ENCODE measurements at regions not wholly inside any gene's neighbourhood (a gene's known extent, or its start where the extent isn't known, plus 50 kb on each side); places are given as distances from the start of the nearest gene placed in this dataset.

DNA sequence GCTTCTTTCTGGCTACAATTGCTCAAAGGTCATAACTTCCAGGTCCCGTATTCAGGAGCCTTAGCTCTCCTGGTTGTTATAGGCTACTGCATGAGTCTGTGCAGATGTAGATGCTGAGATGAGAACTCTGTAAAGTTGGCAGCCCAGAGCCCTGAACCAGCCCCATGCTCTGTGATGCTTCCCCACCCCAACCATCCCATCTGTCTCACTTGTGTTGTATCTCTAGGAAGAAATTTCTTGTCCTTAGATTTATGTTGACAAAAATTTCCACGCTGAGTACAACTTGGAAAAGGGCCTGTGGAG lies 61.2 kb upstream of the EEPD1 start (continued):
- TF ChIP-seq, protein P1, sequence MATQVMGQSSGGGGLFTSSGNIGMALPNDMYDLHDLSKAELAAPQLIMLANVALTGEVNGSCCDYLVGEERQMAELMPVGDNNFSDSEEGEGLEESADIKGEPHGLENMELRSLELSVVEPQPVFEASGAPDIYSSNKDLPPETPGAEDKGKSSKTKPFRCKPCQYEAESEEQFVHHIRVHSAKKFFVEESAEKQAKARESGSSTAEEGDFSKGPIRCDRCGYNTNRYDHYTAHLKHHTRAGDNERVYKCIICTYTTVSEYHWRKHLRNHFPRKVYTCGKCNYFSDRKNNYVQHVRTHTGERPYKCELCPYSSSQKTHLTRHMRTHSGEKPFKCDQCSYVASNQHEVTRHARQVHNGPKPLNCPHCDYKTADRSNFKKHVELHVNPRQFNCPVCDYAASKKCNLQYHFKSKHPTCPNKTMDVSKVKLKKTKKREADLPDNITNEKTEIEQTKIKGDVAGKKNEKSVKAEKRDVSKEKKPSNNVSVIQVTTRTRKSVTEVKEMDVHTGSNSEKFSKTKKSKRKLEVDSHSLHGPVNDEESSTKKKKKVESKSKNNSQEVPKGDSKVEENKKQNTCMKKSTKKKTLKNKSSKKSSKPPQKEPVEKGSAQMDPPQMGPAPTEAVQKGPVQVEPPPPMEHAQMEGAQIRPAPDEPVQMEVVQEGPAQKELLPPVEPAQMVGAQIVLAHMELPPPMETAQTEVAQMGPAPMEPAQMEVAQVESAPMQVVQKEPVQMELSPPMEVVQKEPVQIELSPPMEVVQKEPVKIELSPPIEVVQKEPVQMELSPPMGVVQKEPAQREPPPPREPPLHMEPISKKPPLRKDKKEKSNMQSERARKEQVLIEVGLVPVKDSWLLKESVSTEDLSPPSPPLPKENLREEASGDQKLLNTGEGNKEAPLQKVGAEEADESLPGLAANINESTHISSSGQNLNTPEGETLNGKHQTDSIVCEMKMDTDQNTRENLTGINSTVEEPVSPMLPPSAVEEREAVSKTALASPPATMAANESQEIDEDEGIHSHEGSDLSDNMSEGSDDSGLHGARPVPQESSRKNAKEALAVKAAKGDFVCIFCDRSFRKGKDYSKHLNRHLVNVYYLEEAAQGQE (IDR thresholded peaks at IDR 0.05; ENCODE audit: low read depth, low read length), result no peak
- TF ChIP-seq YY1 (IDR thresholded peaks at IDR 0.05; ENCODE audit: low read depth), result no peak

DNA sequence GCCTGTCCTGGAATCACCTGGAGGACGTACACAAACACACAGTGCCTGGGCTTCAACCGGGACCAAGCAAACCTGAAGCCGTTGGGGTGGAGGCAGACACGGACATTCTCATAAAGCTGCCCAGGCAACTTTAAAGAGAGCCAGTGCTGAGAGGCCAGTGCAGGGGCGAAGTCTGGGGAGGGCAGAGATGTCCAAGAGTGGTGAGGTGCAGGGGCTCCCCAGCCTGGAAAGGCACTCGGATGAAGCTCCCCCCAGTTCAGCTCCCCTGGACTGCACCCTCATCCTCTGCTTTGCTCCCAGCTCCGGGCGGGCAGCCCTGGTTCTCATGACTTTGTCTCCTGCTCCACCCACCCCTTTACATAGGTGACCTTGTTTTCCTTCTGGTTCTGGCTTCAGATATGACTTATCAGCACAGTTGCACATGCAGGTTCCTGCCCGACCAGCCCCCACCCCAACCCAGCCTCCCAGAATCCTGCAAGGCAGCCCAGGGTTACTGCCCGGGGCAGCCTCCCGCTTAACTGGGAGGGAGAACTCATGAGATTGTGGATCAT lies 60.8 kb upstream of the EEPD1 start:
- no peak overlapping the region for H3K4me3 ChIP-seq (ENCODE audit: low read depth in 2 of 2, low read length in 1 of 2)
- DNase-seq, result no peak
- H3F3A ChIP-seq (replicated peaks; ENCODE audit: insufficient read depth), result no peaks in the 10 kb centered on the region
- no peaks in the 10 kb centered on the region for H3K9me2 ChIP-seq
- H2AFZ ChIP-seq (ENCODE audit: low read depth), result no peak overlapping the region
- CTCF ChIA-PET, result interaction anchor here (0.6 to 1.3 kb wide), 5 partner anchors 9 to 1043 kb away, joined by 3 to 4 read pairs (median 3); no protein-coding TSS in a partner anchor
- H3K9me3 ChIP-seq, result no peaks in the 10 kb centered on the region
- 82% methylated on average over 10 of the region's 11 CpGs for WGBS (ENCODE audit: low lambda C conversion rate)
- no peaks in the 10 kb centered on the region; a peak in 1 of 4 replicates for H3K4me1 ChIP-seq (ENCODE audit: control insufficient read depth in 1 of 2, insufficient read depth in 2 of 2, low read depth in 1 of 2, low read length in 1 of 2)
- H3K9ac ChIP-seq, result no peak overlapping the region
- H3K27ac ChIP-seq (ENCODE audit: low read depth in 2 of 2, low read length in 1 of 2), result no peak overlapping the region
- POLR2A ChIA-PET, result no interaction called here
- no peaks in the 10 kb centered on the region for H3K36me3 ChIP-seq (replicated peaks in 1 of 2; ENCODE audit: control insufficient read depth in 1 of 2, insufficient read depth in 2 of 2, low read length in 1 of 2)
- H3K79me2 ChIP-seq (ENCODE audit: insufficient read depth), result no peaks in the 10 kb centered on the region
- TF ChIP-seq GABPA (IDR thresholded peaks at IDR 0.05; ENCODE audit: low read depth) (no peak), NRF1 (IDR thresholded peaks at IDR 0.05; ENCODE audit: low read depth, low read length) (no peak), RFX5 (IDR thresholded peaks at IDR 0.05; ENCODE audit: low read length) (no peak), POLR2AphosphoS5 (IDR thresholded peaks at IDR 0.05; ENCODE audit: low read depth, low read length) (no peak), RXRA (IDR thresholded peaks at IDR 0.05; ENCODE audit: borderline replicate concordance, low read depth) (no peak), FOXM1 (IDR thresholded peaks at IDR 0.05; ENCODE audit: low read depth) (no peak), GATA2 (CRISPR knock-in tag; IDR thresholded peaks at IDR 0.05) (no peak), RCOR1 (IDR thresholded peaks at IDR 0.05; ENCODE audit: low read length) (no peak), EP300 (IDR thresholded peaks at IDR 0.05; ENCODE audit: borderline replicate concordance in 1 of 2, low read depth in 1 of 2, low read length in 1 of 2) (no peak)
- TF ChIP-seq, protein P2, sequence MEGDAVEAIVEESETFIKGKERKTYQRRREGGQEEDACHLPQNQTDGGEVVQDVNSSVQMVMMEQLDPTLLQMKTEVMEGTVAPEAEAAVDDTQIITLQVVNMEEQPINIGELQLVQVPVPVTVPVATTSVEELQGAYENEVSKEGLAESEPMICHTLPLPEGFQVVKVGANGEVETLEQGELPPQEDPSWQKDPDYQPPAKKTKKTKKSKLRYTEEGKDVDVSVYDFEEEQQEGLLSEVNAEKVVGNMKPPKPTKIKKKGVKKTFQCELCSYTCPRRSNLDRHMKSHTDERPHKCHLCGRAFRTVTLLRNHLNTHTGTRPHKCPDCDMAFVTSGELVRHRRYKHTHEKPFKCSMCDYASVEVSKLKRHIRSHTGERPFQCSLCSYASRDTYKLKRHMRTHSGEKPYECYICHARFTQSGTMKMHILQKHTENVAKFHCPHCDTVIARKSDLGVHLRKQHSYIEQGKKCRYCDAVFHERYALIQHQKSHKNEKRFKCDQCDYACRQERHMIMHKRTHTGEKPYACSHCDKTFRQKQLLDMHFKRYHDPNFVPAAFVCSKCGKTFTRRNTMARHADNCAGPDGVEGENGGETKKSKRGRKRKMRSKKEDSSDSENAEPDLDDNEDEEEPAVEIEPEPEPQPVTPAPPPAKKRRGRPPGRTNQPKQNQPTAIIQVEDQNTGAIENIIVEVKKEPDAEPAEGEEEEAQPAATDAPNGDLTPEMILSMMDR (IDR thresholded peaks at IDR 0.05), result no peak
- TF ChIP-seq, protein P3, sequence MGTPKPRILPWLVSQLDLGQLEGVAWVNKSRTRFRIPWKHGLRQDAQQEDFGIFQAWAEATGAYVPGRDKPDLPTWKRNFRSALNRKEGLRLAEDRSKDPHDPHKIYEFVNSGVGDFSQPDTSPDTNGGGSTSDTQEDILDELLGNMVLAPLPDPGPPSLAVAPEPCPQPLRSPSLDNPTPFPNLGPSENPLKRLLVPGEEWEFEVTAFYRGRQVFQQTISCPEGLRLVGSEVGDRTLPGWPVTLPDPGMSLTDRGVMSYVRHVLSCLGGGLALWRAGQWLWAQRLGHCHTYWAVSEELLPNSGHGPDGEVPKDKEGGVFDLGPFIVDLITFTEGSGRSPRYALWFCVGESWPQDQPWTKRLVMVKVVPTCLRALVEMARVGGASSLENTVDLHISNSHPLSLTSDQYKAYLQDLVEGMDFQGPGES (IDR thresholded peaks at IDR 0.05; ENCODE audit: low read depth, low read length), result no peak
- TF ChIP-seq, protein P4, sequence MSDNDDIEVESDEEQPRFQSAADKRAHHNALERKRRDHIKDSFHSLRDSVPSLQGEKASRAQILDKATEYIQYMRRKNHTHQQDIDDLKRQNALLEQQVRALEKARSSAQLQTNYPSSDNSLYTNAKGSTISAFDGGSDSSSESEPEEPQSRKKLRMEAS (IDR thresholded peaks at IDR 0.05; ENCODE audit: low read depth), result no peak
- TF ChIP-seq, protein P1 (IDR thresholded peaks at IDR 0.05; ENCODE audit: low read depth, low read length), result no peak
- H3K4me2 ChIP-seq, result no peak overlapping the region
- no peaks in the 10 kb centered on the region for H4K20me1 ChIP-seq (ENCODE audit: insufficient read depth)
- no peaks in the 10 kb centered on the region for H3K27me3 ChIP-seq (ENCODE audit: insufficient read depth)

All from SK-N-SH (cell line).